ENCODE measurements at regions not wholly inside any gene's neighbourhood (a gene's known extent, or its start where the extent isn't known, plus 50 kb on each side); places are given as distances from the start of the nearest gene placed in this dataset.

DNA sequence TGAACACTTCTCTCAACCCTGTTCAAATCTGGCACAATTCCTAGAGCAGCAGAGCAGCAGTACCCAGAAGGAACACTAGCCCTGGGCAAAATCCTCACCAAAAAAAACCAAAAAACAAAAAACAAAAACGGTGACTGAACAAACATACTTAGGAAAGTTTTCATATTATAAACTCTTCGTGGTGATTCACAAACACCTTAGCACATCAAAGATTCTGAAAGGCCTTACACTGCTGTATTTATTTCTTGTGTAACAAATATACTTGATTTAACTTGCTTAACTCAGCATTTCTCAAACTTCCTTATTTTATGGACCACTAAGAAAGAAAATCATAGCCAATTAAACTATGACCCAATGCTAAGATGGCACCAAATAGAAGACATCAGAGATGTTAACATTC is 57.8 kb upstream of the RREB1 start:
- DNase-seq (ENCODE audit: low read depth, low spot score), result no peak

DNA sequence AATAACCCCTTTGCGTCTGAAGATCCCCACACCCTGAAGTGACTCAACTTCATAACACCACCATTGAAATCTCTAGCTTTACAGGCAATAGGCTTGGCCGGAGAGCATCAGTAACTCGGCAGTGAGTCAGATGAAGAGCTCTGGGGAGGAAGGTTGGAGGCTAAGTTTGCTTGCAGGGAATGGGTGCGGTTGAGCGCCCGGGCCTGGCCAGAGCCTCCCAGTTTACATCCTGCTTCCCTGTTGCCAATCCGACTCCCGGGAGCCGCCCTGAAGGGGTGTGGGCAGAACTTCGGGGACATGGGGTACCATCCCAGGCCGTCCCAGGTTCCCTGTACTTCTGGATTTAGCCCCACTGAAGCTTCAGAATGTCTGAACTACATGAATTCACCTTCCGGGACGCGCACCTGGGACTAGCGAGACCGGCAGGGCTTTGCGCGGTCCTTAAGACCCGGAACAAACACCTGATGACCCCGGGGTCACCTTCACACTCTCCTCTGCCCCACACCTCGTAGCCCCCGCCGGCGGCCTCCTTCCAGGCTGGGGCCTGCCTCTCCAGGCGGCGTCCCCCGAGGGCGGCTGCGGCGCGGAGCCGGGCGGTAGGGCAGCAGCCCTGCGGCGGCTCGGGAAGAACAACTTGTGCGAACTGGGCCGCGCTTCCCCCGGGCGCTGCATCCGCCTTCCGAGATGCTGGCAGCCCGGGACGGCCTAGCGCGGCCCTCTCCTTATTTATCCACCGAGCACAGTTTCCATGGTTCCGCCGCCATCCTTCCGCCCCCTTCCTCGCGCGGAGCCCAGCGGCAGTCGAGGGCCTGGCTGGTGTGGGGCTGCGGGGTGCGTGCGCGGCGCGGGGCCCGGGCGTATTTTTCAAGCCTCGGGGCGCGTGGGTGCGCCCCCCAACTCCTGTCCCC is 56.6 kb upstream of the RREB1 start:
- DNase-seq (ENCODE audit: low read depth, low spot score), result no peak

DNA sequence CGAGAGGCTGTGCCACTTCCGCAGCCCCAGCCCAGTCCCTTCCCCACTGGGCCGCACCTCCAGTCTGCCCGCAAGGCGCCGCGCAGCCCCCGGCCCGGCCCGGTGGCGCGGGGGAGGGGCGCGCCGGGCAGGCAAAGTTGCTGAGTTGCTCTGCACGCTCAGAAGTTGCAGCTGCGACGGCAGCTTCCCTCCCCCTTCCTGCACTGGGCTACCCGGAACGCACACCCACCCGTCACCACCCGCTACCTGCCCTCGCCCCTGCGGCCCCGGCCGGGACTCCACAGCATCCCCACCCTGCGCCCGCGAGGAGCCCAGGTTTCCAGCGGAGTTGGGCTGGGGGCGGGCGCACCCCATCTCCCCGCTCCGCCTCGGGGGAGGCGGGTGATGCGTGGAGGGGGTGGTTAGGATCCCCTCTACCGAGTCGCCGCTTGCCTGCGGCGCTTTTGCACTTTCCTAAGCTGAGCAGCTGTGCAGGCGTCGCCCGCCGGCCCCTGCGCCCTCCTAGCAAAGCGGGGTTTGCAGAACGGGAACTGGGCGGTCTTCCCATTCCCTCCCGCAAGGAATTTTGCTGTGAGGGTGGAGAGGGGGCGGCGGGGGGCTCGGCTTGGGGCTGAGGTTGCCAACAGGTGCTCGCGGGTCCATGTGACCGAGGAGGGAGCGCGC is 55.9 kb upstream of the RREB1 start:
- DNase-seq (ENCODE audit: low read depth, low spot score), result no peak

DNA sequence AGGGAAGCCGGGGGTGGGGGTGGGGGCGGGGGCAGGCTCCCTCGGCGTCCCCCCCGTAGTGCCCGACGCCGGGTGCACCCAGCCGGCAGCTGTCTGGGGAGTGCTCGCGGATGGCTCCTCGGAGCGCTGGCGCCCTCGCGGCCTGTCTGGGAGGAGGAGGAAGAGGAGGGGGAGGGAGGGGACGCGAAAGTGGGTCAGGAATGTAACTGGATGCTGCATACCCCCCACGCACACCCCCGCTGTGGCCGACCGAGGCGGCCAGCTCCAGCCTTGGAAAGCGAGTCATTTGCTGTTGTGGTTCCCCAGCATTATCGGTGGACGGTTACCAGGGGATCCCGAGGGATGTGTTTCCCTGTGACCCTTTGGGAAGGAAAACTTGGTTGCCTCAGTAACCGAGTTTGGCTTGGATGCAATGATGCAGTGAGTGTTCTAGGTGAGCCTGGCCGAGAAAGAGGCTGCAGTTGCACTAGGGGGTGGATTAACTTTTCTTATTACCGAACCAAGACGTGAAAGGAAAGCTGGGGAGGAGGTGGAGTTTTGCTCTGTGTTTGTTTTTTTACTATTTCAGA is 55.2 kb upstream of the RREB1 start:
- DNase-seq (ENCODE audit: low read depth, low spot score), result no peak

DNA sequence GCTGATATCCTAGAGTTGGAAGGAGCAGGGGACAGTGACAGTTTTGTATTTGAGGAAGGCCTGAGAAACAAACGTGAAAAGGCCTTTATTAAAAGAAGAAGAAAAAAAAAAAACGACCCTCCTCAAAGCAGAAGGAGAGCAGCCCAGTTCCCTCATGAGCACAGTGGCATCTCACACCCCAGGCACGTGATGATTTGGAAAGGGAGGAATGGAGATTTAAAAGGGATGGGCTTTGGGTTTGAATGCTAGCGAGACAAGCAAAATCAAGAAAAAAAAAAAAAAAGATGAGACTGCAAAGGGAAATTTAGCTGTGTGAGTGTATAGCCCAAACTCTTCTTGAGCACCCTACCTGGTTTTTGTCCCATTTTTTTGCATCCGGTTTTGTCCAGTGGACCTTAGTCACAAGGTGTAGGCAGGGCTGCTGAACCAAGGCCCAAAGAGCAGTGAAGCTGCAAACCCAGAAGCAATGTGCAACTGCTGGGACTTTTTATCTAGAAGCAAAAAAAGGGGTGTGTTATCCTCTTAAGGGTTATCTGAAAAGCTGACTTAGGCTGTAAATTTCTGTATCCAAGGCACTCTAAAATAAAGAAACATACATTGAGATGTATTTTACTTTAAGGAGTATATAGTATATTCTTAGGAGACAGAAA is 54.5 kb upstream of the RREB1 start:
- no peak for DNase-seq (ENCODE audit: low read depth, low spot score)
